Gastrocnemius medialis (tissue), 4 donors: ENCODE measurements at regions not wholly inside any gene's neighbourhood (a gene's known extent, or its start where the extent isn't known, plus 50 kb on each side); places are given as distances from the start of the nearest gene placed in this dataset.

ENCODE experiments used
- ATAC-seq, 2 donors: fragments of 150-250 bp; one replicate each; pipeline ENCODE4 v1.9.1; 2016
- DNase-seq, 2 donors: peaks; one replicate each; pipeline ENCODE4 v3.0.0-alpha.2; 2019
- H3K27ac ChIP-seq, 4 donors: fragments of 200-600 bp; sonication (generic); 1 replicate in 1 of 4; 2 replicates in 3 of 4; pipeline ENCODE4 v1.5.1; 2016 to 2018; ENCODE audit warnings: mild to moderate bottlenecking in 2 of 4, moderate library complexity in 1 of 4
- H3K27me3 ChIP-seq, 3 donors: fragments of 200-600 bp; sonication (generic) in 2 of 3; 1 replicate in 1 of 3; 2 replicates in 2 of 3; pipeline versions ENCODE4 v1.5.1 to v1.6.0; 2016 to 2019; ENCODE audit warnings: mild to moderate bottlenecking in 1 of 3, moderate library complexity in 1 of 3
- H3K36me3 ChIP-seq, 2 donors: fragments of 200-600 bp; sonication (generic) in 1 of 2; one replicate each; pipeline ENCODE4 v1.5.1; 2017 to 2018
- H3K4me1 ChIP-seq, 2 donors: fragments of 200-600 bp; sonication (generic) in 1 of 2; one replicate each; pipeline ENCODE4 v1.5.1; 2016 to 2017; ENCODE audit warnings: mild to moderate bottlenecking in 2 of 2
- H3K4me3 ChIP-seq, 4 donors: fragments of 200-600 bp; sonication (generic) in 3 of 4; 1 replicate in 1 of 4; 2 replicates in 3 of 4; pipeline ENCODE4 v1.5.1; 2016 to 2019; ENCODE audit warnings: mild to moderate bottlenecking in 2 of 4
- H3K9me3 ChIP-seq, 3 donors: fragments of 200-600 bp; sonication (generic) in 2 of 3; 1 replicate in 1 of 3; 2 replicates in 2 of 3; pipeline ENCODE4 v1.5.1; 2016 to 2019
- CTCF ChIP-seq, 5 experiments: fragments of 450-650 bp in 3 of 5; fragments of 200-600 bp in 2 of 5; sonication (generic) in 2 of 5; IDR thresholded peaks in 4 of 5; conservative IDR thresholded peaks in 1 of 5; 1 replicate in 4 of 5; 2 replicates in 1 of 5; pipeline ENCODE4 v1.5.1; 2016 to 2019; ENCODE audit warnings: antibody characterized with exemption in 5 of 5, mild to moderate bottlenecking in 3 of 5, moderate library complexity in 3 of 5
- POLR2A ChIP-seq, 2 donors: fragments of 450-650 bp; IDR thresholded peaks; one replicate each; pipeline ENCODE4 v1.6.1; 2017; ENCODE audit warnings: antibody characterized with exemption in 2 of 2, mild to moderate bottlenecking in 2 of 2, moderate library complexity in 2 of 2
- in situ Hi-C, 4 donors: fragments of 200-750 bp; cut with MboI; loops; one replicate each; pipeline versions ENCODE4 v1.15.0 to v1.8.0; 2017; ENCODE audit warnings: low sequenced_read_pairs in 4 of 4
- intact Hi-C: fragments of 100-400 bp; cut with DNase I; formaldehyde crosslinking; loops from one replicate; pipeline ENCODE4 v1.15.1; 2023; ENCODE audit warnings: low total_unique reads

GRCh38 chr1:56220021-56220420 lies 359.3 kb downstream of the PLPP3 start:
- TF ChIP-seq CTCF (IDR thresholded peaks at IDR 0.05 in 4 of 5, conservative IDR thresholded peaks at IDR 0.05 in 1 of 5) (no peak), POLR2A (IDR thresholded peaks at IDR 0.05) (no peak)
- intact Hi-C loops (no loop called here), in situ Hi-C loops (no loop called here)
- no peak for ATAC-seq
- Histone ChIP-seq H3K4me3 (no peak overlapping the region), H3K4me1 (no peaks in the 10 kb centered on the region), H3K36me3 (no peaks in the 10 kb centered on the region), H3K27ac (no peak overlapping the region), H3K9me3 (no peaks in the 10 kb centered on the region), H3K27me3 (no peaks in the 10 kb centered on the region)
- DNase-seq, result no peak

GRCh38 chr1:56218023-56218422 lies 361.3 kb downstream of the PLPP3 start:
- Histone ChIP-seq H3K4me3 (no peak overlapping the region), H3K4me1 (no peaks in the 10 kb centered on the region), H3K27me3 (no peaks in the 10 kb centered on the region), H3K9me3 (no peaks in the 10 kb centered on the region), H3K27ac (no peak overlapping the region), H3K36me3 (no peaks in the 10 kb centered on the region)
- intact Hi-C loops, result no loop called here
- TF ChIP-seq CTCF (IDR thresholded peaks at IDR 0.05 in 4 of 5, conservative IDR thresholded peaks at IDR 0.05 in 1 of 5) (no peak), POLR2A (IDR thresholded peaks at IDR 0.05) (no peak)
- ATAC-seq, result no peak
- DNase-seq, result no peak
- in situ Hi-C loops, result no loop called here

GRCh38 chr1:56216218-56216617 lies 363.1 kb downstream of the PLPP3 start:
- DNase-seq (no peak), ATAC-seq (peak in 1 of 2 donors; percentile 44)
- Histone ChIP-seq H3K9me3 (no peaks in the 10 kb centered on the region), H3K36me3 (no peaks in the 10 kb centered on the region), H3K27me3 (no peaks in the 10 kb centered on the region), H3K27ac (no peak overlapping the region), H3K4me3 (no peak overlapping the region), H3K4me1 (no peaks in the 10 kb centered on the region)
- intact Hi-C loops (no loop called here), in situ Hi-C loops (no loop called here)
- TF ChIP-seq POLR2A (IDR thresholded peaks at IDR 0.05), result no peak
- TF ChIP-seq CTCF (IDR thresholded peaks at IDR 0.05 in 4 of 5, conservative IDR thresholded peaks at IDR 0.05 in 1 of 5), result no peak

- Histone ChIP-seq H3K27ac (no peak overlapping the region), H3K4me1 (no peaks in the 10 kb centered on the region), H3K27me3 (no peaks in the 10 kb centered on the region), H3K4me3 (no peak overlapping the region), H3K36me3 (no peaks in the 10 kb centered on the region), H3K9me3 (no peaks in the 10 kb centered on the region)
- ATAC-seq (no peak), DNase-seq (no peak)
- intact Hi-C loops, result no loop called here
- no peak for TF ChIP-seq POLR2A (IDR thresholded peaks at IDR 0.05)
- in situ Hi-C loops, result no loop called here
These were observed 363.6 kb downstream of the PLPP3 start for GRCh38 chr1:56215771-56216170.

GRCh38 chr1:56215086-56215485 lies 364.3 kb downstream of the PLPP3 start:
- no peak for TF ChIP-seq POLR2A (IDR thresholded peaks at IDR 0.05)
- no peak for TF ChIP-seq CTCF (IDR thresholded peaks at IDR 0.05 in 4 of 5, conservative IDR thresholded peaks at IDR 0.05 in 1 of 5)
- in situ Hi-C loops (no loop called here), intact Hi-C loops (no loop called here)
- H3K4me3 ChIP-seq, result no peak overlapping the region
- ATAC-seq, result no peak
- H3K36me3 ChIP-seq, result no peaks in the 10 kb centered on the region
- H3K4me1 ChIP-seq, result no peaks in the 10 kb centered on the region
- DNase-seq, result no peak
- no peak overlapping the region for H3K27ac ChIP-seq
- H3K27me3 ChIP-seq, result no peaks in the 10 kb centered on the region
- H3K9me3 ChIP-seq, result no peaks in the 10 kb centered on the region
